MM.1S (cell line): ENCODE measurements at regions not wholly inside any gene's neighbourhood (a gene's known extent, or its start where the extent isn't known, plus 50 kb on each side); places are given as distances from the start of the nearest gene placed in this dataset.

ENCODE experiments used
- DNase-seq: peaks from one replicate; pipeline ENCODE4 v3.0.0-alpha.2; 2015
- H2AFZ ChIP-seq: fragments of 300-600 bp; sonication (generic); 2 replicates; pipeline ENCODE4 v1.6.0; 2016; ENCODE audit warnings: antibody characterized with exemption, low read length
- H3F3A ChIP-seq: fragments of 300-600 bp; sonication (generic); 2 replicates; pipeline ENCODE4 v1.6.1; 2016; ENCODE audit warnings: mild to moderate bottlenecking, antibody characterized with exemption, low read length, moderate library complexity, mixed read lengths; ENCODE audit not compliant: insufficient read depth
- H3K27ac ChIP-seq: fragments of 300-600 bp; sonication (generic); 2 replicates; pipeline ENCODE4 v1.5.1; 2016; ENCODE audit warnings: mild to moderate bottlenecking, low read length
- H3K27me3 ChIP-seq: fragments of 300-600 bp; sonication (generic); replicated peaks from 2 replicates; pipeline ENCODE4 v1.6.0; 2016; ENCODE audit warnings: low read length; ENCODE audit not compliant: insufficient read depth
- H3K36me3 ChIP-seq: fragments of 300-600 bp; sonication (generic); replicated peaks from 2 replicates; pipeline ENCODE4 v1.6.1; 2016; ENCODE audit warnings: mild to moderate bottlenecking, low read length, mixed read lengths; ENCODE audit not compliant: insufficient read depth
- H3K4me1 ChIP-seq: fragments of 300-600 bp; sonication (generic); 2 replicates; pipeline ENCODE4 v1.6.1; 2016; ENCODE audit warnings: low read length, mixed read lengths
- H3K4me2 ChIP-seq: fragments of 300-600 bp; sonication (generic); 2 replicates; pipeline ENCODE4 v1.6.0; 2016; ENCODE audit warnings: low read depth, low read length
- H3K4me3 ChIP-seq: fragments of 300-600 bp; sonication (generic); 2 replicates; pipeline ENCODE4 v1.5.1; 2016; ENCODE audit warnings: low read length, mixed read lengths
- H3K79me2 ChIP-seq: fragments of 300-600 bp; sonication (generic); 2 replicates; pipeline ENCODE4 v1.6.1; 2016; ENCODE audit warnings: mixed run types, low read length, mixed read lengths
- H3K9ac ChIP-seq: fragments of 300-600 bp; sonication (generic); 2 replicates; pipeline ENCODE4 v1.6.1; 2016; ENCODE audit warnings: low read length, mixed read lengths
- H3K9me2 ChIP-seq: fragments of 300-600 bp; sonication (generic); replicated peaks from 2 replicates; pipeline ENCODE4 v1.6.1; 2016; ENCODE audit warnings: mild to moderate bottlenecking, low read length, mixed read lengths; ENCODE audit not compliant: insufficient read depth
- H3K9me3 ChIP-seq: fragments of 300-600 bp; sonication (generic); replicated peaks from 2 replicates; pipeline ENCODE4 v1.6.1; 2016; ENCODE audit warnings: mild to moderate bottlenecking, low read length, mixed read lengths; ENCODE audit not compliant: insufficient read depth
- H4K20me1 ChIP-seq: fragments of 300-600 bp; sonication (generic); 2 replicates; pipeline ENCODE4 v1.6.1; 2016; ENCODE audit warnings: mild to moderate bottlenecking, low read length, moderate library complexity, mixed read lengths; ENCODE audit not compliant: insufficient read depth
- EZH2 ChIP-seq: fragments of 300-600 bp; sonication (generic); optimal IDR thresholded peaks from 2 replicates; pipeline ENCODE3; 2017; ENCODE audit warnings: low read depth, mild to moderate bottlenecking, antibody characterized with exemption, low read length, mixed read lengths
- EZH2phosphoT487 ChIP-seq: fragments of 300-600 bp; sonication (generic); IDR thresholded peaks from 2 replicates; pipeline ENCODE4 v1.6.1; 2018; ENCODE audit warnings: antibody characterized with exemption, low read length
- TF ChIP-seq, protein P1 (sequence below): fragments of 300-600 bp; sonication (generic); IDR thresholded peaks from 2 replicates; pipeline ENCODE4 v1.5.1; 2016; ENCODE audit warnings: antibody characterized with exemption, low read length, mixed read lengths

- Histone ChIP-seq H3K36me3 (no peaks in the 10 kb centered on the region), H3K9ac (no peak overlapping the region)
- TF ChIP-seq EZH2phosphoT487 (no peak), EZH2 (no peak)
- TF ChIP-seq, protein P1, sequence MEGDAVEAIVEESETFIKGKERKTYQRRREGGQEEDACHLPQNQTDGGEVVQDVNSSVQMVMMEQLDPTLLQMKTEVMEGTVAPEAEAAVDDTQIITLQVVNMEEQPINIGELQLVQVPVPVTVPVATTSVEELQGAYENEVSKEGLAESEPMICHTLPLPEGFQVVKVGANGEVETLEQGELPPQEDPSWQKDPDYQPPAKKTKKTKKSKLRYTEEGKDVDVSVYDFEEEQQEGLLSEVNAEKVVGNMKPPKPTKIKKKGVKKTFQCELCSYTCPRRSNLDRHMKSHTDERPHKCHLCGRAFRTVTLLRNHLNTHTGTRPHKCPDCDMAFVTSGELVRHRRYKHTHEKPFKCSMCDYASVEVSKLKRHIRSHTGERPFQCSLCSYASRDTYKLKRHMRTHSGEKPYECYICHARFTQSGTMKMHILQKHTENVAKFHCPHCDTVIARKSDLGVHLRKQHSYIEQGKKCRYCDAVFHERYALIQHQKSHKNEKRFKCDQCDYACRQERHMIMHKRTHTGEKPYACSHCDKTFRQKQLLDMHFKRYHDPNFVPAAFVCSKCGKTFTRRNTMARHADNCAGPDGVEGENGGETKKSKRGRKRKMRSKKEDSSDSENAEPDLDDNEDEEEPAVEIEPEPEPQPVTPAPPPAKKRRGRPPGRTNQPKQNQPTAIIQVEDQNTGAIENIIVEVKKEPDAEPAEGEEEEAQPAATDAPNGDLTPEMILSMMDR: no peak
These were observed 720.9 kb upstream of the TBX3 start for GRCh38 chr12:115404761-115405470.

DNA sequence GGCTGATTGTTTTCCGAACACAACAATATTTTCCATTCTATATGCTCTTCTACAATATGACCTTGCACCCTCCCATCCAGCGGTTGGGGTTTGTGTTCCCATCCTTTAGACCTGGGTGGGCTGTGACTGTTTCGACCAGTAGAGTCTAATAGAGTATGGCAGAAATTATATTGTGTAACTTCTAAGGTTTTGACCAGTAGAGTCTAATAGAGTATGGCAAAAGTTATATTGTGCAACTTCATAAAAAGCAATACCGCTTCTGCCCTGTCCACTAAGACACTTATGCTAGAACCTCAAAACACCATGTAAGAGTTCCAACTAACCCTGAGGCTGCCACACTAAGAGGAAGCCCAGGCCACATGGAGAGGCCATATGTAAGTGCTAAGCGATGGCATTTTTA, 719.7 kb upstream of the TBX3 start:
- Histone ChIP-seq H3K27ac (no peak overlapping the region), H2AFZ (no peak overlapping the region), H3K4me3 (no peak overlapping the region), H3K4me1 (no peaks in the 10 kb centered on the region), H3K36me3 (no peaks in the 10 kb centered on the region), H3K9me3 (no peaks in the 10 kb centered on the region), H3K79me2 (no peaks in the 10 kb centered on the region), H3K9ac (no peak overlapping the region), H3K9me2 (no peaks in the 10 kb centered on the region), H3K4me2 (no peak overlapping the region), H4K20me1 (no peaks in the 10 kb centered on the region), H3F3A (no peaks in the 10 kb centered on the region), H3K27me3 (no peaks in the 10 kb centered on the region)
- no peak for TF ChIP-seq EZH2
- no peak for TF ChIP-seq EZH2phosphoT487
- TF ChIP-seq, protein P1: no peak
- no peak for DNase-seq

More at GRCh38 chr12:115404761-115405470, 720.9 kb upstream of the TBX3 start:
- Histone ChIP-seq H3K4me3 (no peak overlapping the region), H3K9me3 (no peaks in the 10 kb centered on the region), H3K27ac (no peak overlapping the region), H4K20me1 (no peaks in the 10 kb centered on the region), H3K4me2 (no peak overlapping the region), H2AFZ (no peak overlapping the region), H3K79me2 (no peaks in the 10 kb centered on the region), H3K27me3 (no peaks in the 10 kb centered on the region), H3K9me2 (no peaks in the 10 kb centered on the region), H3K4me1 (no peaks in the 10 kb centered on the region), H3F3A (no peaks in the 10 kb centered on the region)
- DNase-seq: no peak

DNA sequence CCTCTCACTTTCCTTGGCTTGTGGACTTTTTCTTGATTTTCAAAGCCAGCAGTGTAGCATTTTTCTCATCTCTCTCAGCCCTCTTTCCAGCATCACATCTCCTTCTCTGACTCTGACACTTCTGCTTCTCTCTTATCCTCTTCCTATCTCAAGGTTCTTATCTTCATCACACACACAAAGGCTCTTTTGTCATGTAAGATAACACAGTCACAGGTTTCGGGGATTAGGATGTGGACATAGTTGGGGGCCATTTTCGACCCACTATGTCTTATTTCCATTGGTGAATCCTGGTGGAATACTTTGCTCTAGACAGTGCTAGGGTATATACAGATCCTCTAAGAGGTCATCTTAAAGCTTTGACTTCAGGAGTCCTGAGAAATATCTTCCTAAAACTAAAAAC, 719.3 kb upstream of the TBX3 start:
- TF ChIP-seq EZH2phosphoT487 (no peak), EZH2 (no peak)
- TF ChIP-seq, protein P1: no peak
- no peak for DNase-seq
- H3K79me2 ChIP-seq: no peaks in the 10 kb centered on the region
- H3K9me2 ChIP-seq: no peaks in the 10 kb centered on the region
- no peak overlapping the region for H3K4me2 ChIP-seq
- H3F3A ChIP-seq: no peaks in the 10 kb centered on the region
- no peaks in the 10 kb centered on the region for H3K36me3 ChIP-seq
- no peaks in the 10 kb centered on the region for H4K20me1 ChIP-seq
- no peak overlapping the region for H3K27ac ChIP-seq
- H3K4me3 ChIP-seq: no peak overlapping the region
- no peaks in the 10 kb centered on the region for H3K9me3 ChIP-seq
- no peak overlapping the region for H2AFZ ChIP-seq
- H3K27me3 ChIP-seq: no peaks in the 10 kb centered on the region
- no peak overlapping the region for H3K9ac ChIP-seq
- H3K4me1 ChIP-seq: no peaks in the 10 kb centered on the region
